ENCODE measurements at regions not wholly inside any gene's neighbourhood (a gene's known extent, or its start where the extent isn't known, plus 50 kb on each side); places are given as distances from the start of the nearest gene placed in this dataset.

DNA sequence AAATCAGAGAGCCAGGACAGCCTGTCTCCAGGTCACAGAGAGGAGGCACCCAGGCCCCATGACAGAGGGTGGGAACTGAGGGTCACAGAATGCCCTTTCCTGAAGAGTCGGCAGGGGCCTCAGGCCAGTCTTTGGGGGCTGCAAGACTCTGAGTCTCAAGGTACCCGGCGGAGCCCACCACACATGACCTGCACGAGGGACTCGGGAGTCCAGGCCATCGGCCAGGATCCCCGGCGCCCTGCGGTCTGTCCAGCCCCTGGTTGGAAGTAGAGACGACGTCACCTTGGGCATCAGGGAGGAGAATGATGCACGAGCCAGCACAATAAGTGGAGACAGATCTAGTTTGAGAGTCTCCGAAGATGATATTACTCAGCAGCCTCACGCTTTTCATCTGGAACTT is 234.7 kb upstream of the SDK2 start (continued):
- no peak for TF ChIP-seq ZKSCAN8 (CRISPR knock-in tag; IDR thresholded peaks at IDR 0.05)
- TF ChIP-seq TBP (optimal IDR thresholded peaks at IDR 0.05; ENCODE audit: low read depth, low read length), result no peak
- TF ChIP-seq LARP7 (IDR thresholded peaks at IDR 0.05), result no peak
- TF ChIP-seq, protein P1, sequence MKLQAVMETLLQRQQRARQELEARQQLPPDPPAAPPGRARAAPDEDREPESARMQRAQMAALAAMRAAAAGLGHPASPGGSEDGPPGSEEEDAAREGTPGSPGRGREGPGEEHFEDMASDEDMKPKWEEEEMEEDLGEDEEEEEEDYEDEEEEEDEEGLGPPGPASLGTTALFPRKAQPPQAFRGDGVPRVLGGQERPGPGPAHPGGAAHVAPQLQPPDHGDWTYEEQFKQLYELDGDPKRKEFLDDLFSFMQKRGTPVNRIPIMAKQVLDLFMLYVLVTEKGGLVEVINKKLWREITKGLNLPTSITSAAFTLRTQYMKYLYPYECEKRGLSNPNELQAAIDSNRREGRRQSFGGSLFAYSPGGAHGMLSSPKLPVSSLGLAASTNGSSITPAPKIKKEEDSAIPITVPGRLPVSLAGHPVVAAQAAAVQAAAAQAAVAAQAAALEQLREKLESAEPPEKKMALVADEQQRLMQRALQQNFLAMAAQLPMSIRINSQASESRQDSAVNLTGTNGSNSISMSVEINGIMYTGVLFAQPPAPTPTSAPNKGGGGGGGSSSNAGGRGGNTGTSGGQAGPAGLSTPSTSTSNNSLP (IDR thresholded peaks at IDR 0.05; ENCODE audit: borderline replicate concordance, low read depth, low read length), result no peak
- TF ChIP-seq ZKSCAN1 (IDR thresholded peaks at IDR 0.05; ENCODE audit: low read depth, low read length), result no peak
- TF ChIP-seq, protein P2, sequence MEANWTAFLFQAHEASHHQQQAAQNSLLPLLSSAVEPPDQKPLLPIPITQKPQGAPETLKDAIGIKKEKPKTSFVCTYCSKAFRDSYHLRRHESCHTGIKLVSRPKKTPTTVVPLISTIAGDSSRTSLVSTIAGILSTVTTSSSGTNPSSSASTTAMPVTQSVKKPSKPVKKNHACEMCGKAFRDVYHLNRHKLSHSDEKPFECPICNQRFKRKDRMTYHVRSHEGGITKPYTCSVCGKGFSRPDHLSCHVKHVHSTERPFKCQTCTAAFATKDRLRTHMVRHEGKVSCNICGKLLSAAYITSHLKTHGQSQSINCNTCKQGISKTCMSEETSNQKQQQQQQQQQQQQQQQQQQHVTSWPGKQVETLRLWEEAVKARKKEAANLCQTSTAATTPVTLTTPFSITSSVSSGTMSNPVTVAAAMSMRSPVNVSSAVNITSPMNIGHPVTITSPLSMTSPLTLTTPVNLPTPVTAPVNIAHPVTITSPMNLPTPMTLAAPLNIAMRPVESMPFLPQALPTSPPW (CRISPR knock-in tag; IDR thresholded peaks at IDR 0.05), result no peak

DNA sequence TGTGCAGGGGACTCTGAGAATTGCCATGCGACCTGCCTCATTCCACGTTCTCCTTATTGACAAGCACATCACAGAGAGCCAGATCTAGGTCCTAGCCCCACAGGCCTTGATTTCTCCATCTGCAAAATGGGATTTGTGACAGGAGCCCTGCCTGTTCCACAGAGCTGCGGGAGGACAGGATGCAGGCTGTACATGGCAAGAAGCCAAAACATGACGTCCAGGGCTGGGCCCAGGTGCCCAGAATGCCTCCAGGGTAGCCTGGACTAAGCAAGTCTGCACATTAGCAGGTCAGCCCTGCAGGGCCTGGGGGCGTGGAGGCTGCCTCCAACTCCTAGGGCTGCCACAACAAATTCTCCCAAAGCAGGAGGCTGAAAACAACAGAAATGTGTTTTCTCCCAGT is 235.7 kb upstream of the SDK2 start:
- H3K27me3 ChIP-seq (ENCODE audit: control insufficient read depth in 2 of 2, insufficient read depth in 2 of 2, low read length in 2 of 2), result peaks cover 0 to 31% of the 10 kb centered on the region in 2 experiments; a peak in 1 of 5 replicates
- 0% methylated on average over 5 of the region's 5 CpGs for WGBS (ENCODE audit: insufficient coverage, low coverage, missing lambda C conversion rate)
- in situ Hi-C loops (cut with MboI) (no loop called here), intact Hi-C loops (cut with micrococcal nuclease) (no loop called here)
- POLR2A ChIA-PET, result no interaction called here
- H3K79me2 ChIP-seq (ENCODE audit: control insufficient read depth, insufficient read depth, low read length), result no peaks in the 10 kb centered on the region
- CTCF ChIA-PET (ENCODE audit: low intra/inter-chr PET ratio), result no interaction called here
- H3K27ac ChIP-seq (ENCODE audit: extremely low read depth, low read depth, low read length), result no peak overlapping the region
- no peak overlapping the region for H3K4me3 ChIP-seq
- no peak overlapping the region for H3K4me2 ChIP-seq (ENCODE audit: insufficient read depth, low read length)
- FAIRE-seq, result no peak
- no peaks in the 10 kb centered on the region for H3K9me3 ChIP-seq (replicated peaks; ENCODE audit: control insufficient read depth, insufficient read depth, low read depth, low read length)
- no TSS peak for BruUV-seq (replicated peaks)
- ATAC-seq, result no peak
- H4K20me1 ChIP-seq (replicated peaks; ENCODE audit: control insufficient read depth, insufficient read depth, low read length), result no peaks in the 10 kb centered on the region
- DNase-seq (ENCODE audit: extremely low read depth in 1 of 4, low spot score in 3 of 4), result no peak
- H3K9me1 ChIP-seq (ENCODE audit: control insufficient read depth, insufficient read depth, low read length), result no peaks in the 10 kb centered on the region
- no peaks in the 10 kb centered on the region for H3K4me1 ChIP-seq (replicated peaks in 1 of 2; ENCODE audit: control insufficient read depth in 2 of 2, insufficient read depth in 2 of 2, low read length in 2 of 2)
- H3K36me3 ChIP-seq (ENCODE audit: control insufficient read depth, insufficient read depth, low read length), result no peaks in the 10 kb centered on the region
- no peak overlapping the region for H3K9ac ChIP-seq (ENCODE audit: insufficient read depth in 1 of 2, low read depth in 2 of 2, low read length in 2 of 2)
- no peak overlapping the region for H2AFZ ChIP-seq (ENCODE audit: low read depth, low read length)
- TF ChIP-seq, protein P3, sequence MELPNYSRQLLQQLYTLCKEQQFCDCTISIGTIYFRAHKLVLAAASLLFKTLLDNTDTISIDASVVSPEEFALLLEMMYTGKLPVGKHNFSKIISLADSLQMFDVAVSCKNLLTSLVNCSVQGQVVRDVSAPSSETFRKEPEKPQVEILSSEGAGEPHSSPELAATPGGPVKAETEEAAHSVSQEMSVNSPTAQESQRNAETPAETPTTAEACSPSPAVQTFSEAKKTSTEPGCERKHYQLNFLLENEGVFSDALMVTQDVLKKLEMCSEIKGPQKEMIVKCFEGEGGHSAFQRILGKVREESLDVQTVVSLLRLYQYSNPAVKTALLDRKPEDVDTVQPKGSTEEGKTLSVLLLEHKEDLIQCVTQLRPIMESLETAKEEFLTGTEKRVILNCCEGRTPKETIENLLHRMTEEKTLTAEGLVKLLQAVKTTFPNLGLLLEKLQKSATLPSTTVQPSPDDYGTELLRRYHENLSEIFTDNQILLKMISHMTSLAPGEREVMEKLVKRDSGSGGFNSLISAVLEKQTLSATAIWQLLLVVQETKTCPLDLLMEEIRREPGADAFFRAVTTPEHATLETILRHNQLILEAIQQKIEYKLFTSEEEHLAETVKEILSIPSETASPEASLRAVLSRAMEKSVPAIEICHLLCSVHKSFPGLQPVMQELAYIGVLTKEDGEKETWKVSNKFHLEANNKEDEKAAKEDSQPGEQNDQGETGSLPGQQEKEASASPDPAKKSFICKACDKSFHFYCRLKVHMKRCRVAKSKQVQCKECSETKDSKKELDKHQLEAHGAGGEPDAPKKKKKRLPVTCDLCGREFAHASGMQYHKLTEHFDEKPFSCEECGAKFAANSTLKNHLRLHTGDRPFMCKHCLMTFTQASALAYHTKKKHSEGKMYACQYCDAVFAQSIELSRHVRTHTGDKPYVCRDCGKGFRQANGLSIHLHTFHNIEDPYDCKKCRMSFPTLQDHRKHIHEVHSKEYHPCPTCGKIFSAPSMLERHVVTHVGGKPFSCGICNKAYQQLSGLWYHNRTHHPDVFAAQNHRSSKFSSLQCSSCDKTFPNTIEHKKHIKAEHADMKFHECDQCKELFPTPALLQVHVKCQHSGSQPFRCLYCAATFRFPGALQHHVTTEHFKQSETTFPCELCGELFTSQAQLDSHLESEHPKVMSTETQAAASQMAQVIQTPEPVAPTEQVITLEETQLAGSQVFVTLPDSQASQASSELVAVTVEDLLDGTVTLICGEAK (IDR thresholded peaks at IDR 0.05), result no peak
- TF ChIP-seq, protein P3 (CRISPR knock-in tag; IDR thresholded peaks at IDR 0.05), result no peak
- TF ChIP-seq, protein P4, sequence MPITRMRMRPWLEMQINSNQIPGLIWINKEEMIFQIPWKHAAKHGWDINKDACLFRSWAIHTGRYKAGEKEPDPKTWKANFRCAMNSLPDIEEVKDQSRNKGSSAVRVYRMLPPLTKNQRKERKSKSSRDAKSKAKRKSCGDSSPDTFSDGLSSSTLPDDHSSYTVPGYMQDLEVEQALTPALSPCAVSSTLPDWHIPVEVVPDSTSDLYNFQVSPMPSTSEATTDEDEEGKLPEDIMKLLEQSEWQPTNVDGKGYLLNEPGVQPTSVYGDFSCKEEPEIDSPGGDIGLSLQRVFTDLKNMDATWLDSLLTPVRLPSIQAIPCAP (CRISPR knock-in tag; IDR thresholded peaks at IDR 0.05; ENCODE audit: borderline replicate concordance), result no peak
